IPS-18a (cell line): ENCODE measurements at regions not wholly inside any gene's neighbourhood (a gene's known extent, or its start where the extent isn't known, plus 50 kb on each side); places are given as distances from the start of the nearest gene placed in this dataset.

ENCODE experiments used
- H3K27ac ChIP-seq: one replicate; pipeline ENCODE4 v1.5.1; 2013; ENCODE audit warnings: low read length
- H3K27me3 ChIP-seq: one replicate; pipeline ENCODE4 v1.6.1; 2013; ENCODE audit warnings: mild to moderate bottlenecking, low read length; ENCODE audit not compliant: control insufficient read depth, insufficient read depth
- H3K36me3 ChIP-seq: one replicate; pipeline ENCODE4 v1.6.1; 2013; ENCODE audit warnings: low read depth, low read length; ENCODE audit not compliant: control insufficient read depth
- H3K4me1 ChIP-seq: one replicate; pipeline ENCODE4 v1.6.1; 2013; ENCODE audit warnings: low read depth, low read length; ENCODE audit not compliant: control insufficient read depth
- H3K4me3 ChIP-seq: one replicate; pipeline ENCODE4 v1.5.1; 2013; ENCODE audit warnings: low read length
- H3K9ac ChIP-seq: one replicate; pipeline ENCODE4 v1.6.1; 2013; ENCODE audit warnings: mild to moderate bottlenecking, low read length, moderate library complexity
- H3K9me3 ChIP-seq: one replicate; pipeline ENCODE4 v1.6.1; 2013; ENCODE audit warnings: low read depth, low read length; ENCODE audit not compliant: control insufficient read depth

DNA sequence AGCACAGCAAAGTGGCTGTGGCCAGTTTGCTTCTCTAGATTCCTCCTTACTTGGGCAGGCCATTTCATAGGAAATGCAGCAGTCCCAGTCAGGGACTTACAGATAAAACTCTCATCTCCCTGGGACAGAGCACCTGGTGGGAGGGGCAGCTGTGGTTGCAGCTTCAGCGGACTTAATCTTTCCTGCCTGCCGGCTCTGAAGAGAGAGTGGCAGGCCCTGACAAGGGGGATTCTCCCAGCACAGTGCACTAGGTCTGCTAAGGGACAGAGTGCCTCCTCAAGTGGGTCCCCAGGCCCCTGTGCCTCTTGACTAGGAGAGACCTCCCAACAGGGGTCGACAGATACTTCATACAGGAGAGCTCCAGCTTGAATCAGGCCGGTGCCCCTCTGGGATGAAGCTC, 1649.1 kb downstream of the LRRC4C start:
- H3K27ac ChIP-seq = no peak overlapping the region
- H3K36me3 ChIP-seq = no peaks in the 10 kb centered on the region
- no peak overlapping the region for H3K4me3 ChIP-seq
- H3K4me1 ChIP-seq = no peaks in the 10 kb centered on the region
- H3K9ac ChIP-seq = no peak overlapping the region
- no peaks in the 10 kb centered on the region for H3K27me3 ChIP-seq
- no peaks in the 10 kb centered on the region for H3K9me3 ChIP-seq

DNA sequence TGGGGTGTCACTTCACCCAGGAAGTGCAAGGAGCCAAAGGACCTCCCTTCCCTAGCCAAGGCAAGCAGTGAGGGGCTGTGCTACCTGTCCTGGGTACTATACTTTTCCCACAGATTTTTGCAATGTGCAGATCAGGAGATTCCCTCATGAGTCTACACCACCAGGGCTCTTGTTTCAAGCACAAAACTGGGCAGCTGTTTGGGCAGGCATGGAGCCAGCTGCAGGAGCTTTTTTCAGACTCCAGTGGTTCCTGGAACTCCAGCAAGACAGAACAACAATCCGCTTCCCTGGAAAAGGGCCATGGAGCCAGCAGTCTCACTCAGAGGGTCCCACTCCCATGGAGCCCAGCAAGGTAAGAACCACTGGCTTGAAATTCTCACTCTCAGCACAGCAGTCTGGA, 1649.6 kb downstream of the LRRC4C start:
- H3K27ac ChIP-seq = no peak overlapping the region
- H3K4me1 ChIP-seq = no peaks in the 10 kb centered on the region
- H3K4me3 ChIP-seq = no peak overlapping the region
- no peaks in the 10 kb centered on the region for H3K9me3 ChIP-seq
- H3K9ac ChIP-seq = no peak overlapping the region
- no peaks in the 10 kb centered on the region for H3K36me3 ChIP-seq
- H3K27me3 ChIP-seq = no peaks in the 10 kb centered on the region

DNA sequence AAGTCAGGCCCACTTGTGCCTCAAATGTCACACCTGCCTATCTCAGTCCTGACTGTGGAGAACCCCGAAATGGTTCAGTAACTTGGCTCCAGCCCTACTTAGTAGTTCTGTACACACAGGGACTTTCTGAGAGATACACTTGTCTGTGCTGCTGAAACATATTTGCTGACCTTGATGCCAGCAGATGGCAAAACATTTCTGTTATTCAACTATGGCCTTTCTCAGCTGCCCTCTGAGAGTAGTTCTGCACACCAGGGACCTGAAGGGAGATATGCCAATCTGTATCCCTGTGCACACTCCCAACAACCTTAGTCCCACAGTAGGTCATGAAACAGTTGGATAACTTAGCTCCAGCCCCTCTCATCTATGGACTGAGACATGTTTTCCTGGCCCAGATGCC, 1651.5 kb downstream of the LRRC4C start:
- no peaks in the 10 kb centered on the region for H3K9me3 ChIP-seq
- H3K4me3 ChIP-seq = no peak overlapping the region
- H3K27ac ChIP-seq = no peak overlapping the region
- no peaks in the 10 kb centered on the region for H3K4me1 ChIP-seq
- H3K36me3 ChIP-seq = no peaks in the 10 kb centered on the region
- H3K27me3 ChIP-seq = no peaks in the 10 kb centered on the region
- H3K9ac ChIP-seq = no peak overlapping the region

DNA sequence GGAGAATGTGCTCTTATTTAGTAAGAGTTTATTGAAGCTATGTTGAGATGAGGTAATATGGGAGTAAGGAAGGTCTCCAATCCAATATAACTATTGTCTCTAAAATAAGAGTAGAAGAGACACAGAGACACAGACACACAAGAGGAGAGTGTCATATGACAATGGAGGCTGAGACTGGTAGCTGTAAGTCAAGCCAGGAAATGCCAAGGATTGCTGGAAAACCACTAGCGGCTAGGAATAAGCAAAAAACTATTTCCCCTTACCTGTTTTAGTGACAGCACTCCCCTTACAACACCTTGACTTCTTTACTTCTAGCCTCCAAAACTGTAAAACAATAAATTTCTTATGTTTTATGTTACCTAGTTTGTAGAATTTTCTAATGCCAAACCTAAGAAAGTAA, 1652.8 kb downstream of the LRRC4C start:
- Histone ChIP-seq H3K27ac (no peak overlapping the region), H3K36me3 (no peaks in the 10 kb centered on the region), H3K4me3 (no peak overlapping the region), H3K9me3 (no peaks in the 10 kb centered on the region), H3K4me1 (no peaks in the 10 kb centered on the region), H3K9ac (no peak overlapping the region), H3K27me3 (no peaks in the 10 kb centered on the region)

DNA sequence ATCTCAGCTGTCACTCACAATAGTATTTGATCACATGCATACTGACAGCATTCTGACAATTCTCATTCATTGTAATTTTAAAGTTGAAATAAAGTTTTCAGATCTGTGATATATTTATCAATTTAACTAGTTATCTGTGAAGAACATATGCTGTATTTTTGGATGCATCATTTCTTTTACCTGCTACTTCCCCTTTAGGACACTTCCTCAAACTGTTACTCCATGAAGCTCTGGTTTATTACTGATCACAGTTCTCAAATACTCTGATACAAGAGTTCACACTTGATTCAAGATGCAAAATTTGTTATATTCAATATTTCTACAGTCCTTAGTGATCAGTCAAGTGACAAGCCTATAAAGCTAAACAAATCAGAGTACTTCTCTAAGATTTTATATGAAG, 1655.2 kb downstream of the LRRC4C start:
- no peak overlapping the region for H3K9ac ChIP-seq
- no peaks in the 10 kb centered on the region for H3K36me3 ChIP-seq
- no peaks in the 10 kb centered on the region for H3K9me3 ChIP-seq
- no peaks in the 10 kb centered on the region for H3K27me3 ChIP-seq
- no peak overlapping the region for H3K4me3 ChIP-seq
- H3K4me1 ChIP-seq = no peaks in the 10 kb centered on the region
- no peak overlapping the region for H3K27ac ChIP-seq

DNA sequence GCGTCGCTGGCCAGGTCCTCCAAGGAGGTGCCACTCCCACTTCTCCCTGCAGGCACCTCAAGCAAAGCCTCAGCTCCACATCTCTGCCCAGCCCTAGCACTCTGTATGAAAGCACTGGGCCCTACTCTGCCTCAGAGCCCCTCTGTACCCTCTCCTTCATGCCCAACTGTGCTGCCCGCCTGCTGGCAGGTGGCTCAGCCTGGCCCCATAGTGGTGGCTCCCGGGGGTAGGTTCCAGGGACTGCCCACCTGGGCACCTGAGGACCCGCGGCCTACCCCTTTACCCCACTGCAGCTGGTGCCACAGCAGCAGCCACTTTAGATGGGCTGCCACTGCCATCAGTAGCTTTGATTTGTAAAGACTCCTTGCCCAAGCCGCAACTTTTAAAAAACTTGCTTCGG, 1672.8 kb downstream of the LRRC4C start:
- Histone ChIP-seq H3K9me3 (no peaks in the 10 kb centered on the region), H3K27me3 (no peaks in the 10 kb centered on the region), H3K9ac (no peak overlapping the region), H3K4me1 (no peaks in the 10 kb centered on the region), H3K36me3 (no peaks in the 10 kb centered on the region), H3K27ac (no peak overlapping the region), H3K4me3 (no peak overlapping the region)

DNA sequence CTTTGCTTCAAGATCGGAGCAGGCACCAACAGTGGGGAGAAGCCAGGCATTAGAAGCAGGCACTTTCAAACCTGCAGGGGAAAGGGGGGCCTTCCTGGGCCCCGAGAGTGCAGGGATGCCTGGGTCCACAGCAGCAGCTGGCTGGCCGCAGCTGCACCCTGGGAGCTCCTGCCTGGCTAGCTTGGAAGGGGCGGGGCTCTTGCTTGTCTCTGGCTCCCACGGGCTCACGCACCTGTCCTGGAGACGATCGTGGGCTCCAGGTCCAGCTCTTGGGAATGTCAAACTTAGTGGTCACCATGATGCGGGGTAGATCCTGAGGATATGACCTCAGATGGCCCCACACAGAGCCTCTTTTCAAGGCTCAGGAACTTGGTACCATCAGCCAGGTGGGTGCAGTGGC, 1673.2 kb downstream of the LRRC4C start:
- Histone ChIP-seq H3K4me1 (no peaks in the 10 kb centered on the region), H3K4me3 (no peak overlapping the region), H3K27ac (no peak overlapping the region), H3K9ac (no peak overlapping the region), H3K9me3 (no peaks in the 10 kb centered on the region), H3K27me3 (no peaks in the 10 kb centered on the region), H3K36me3 (no peaks in the 10 kb centered on the region)

DNA sequence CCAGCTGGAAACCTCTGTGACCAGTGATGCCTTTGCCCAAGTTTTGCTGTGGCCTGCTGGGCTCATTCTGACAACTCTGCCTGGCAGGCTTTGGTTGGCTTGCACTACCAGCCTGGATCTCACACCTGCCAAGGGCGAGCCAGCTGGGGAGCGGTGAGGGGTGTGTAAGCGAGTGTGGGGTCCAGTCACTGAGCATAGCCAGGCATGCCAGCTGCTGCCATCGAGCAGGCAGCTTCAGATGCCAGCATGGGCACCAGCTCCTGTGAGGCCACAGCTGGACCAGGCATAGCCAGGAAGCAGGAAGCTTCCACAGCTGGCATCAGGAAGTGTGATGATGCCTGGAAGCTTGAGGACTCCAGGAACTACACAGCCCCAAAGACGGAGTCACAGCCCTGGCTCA, 1674.6 kb downstream of the LRRC4C start:
- Histone ChIP-seq H3K9me3 (no peaks in the 10 kb centered on the region), H3K9ac (no peak overlapping the region), H3K4me1 (no peaks in the 10 kb centered on the region), H3K27ac (no peak overlapping the region), H3K27me3 (no peaks in the 10 kb centered on the region), H3K36me3 (no peaks in the 10 kb centered on the region), H3K4me3 (no peak overlapping the region)

DNA sequence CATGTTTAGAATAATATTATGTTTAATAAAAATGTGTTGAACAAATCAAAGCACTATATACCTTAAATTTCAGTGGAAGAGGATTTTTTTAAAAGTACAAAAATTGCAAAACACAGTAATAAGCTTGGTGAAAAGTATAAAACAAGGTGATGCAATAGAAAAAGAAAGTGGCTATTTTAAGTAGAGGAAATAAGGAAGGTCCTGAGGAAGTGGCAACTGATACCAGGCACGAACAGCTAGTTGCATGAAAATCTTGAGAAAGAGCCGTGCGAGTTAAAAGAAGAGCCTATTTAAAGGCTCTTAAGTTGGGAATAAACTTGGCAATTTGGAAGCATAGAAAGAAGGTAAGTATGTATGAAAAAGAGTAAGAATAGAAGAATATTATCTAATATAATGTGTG, 1679.3 kb downstream of the LRRC4C start:
- H3K4me3 ChIP-seq = no peak overlapping the region
- no peaks in the 10 kb centered on the region for H3K27me3 ChIP-seq
- H3K27ac ChIP-seq = no peak overlapping the region

DNA sequence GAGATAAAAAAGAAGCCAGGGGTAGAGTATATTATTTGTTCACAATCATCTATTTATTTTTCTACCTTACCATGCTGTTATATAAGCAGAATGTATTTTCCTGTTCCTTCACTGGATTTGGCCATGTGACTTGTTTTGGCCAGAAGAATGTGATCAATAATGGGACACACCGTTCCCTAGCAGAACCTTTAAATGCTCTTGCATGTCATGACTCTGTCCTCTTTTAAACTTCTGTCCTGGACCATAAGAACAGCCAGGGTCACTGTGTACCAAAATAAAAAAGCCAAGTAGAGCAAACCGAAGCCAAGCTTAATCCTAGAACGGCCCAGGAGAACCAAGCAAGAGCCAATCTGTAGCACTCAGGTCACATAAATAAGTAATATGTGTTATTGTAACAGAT, 1682.4 kb downstream of the LRRC4C start:
- no peaks in the 10 kb centered on the region for H3K4me1 ChIP-seq

More for the DNA sequence above, 1679.3 kb downstream of the LRRC4C start:
- no peaks in the 10 kb centered on the region for H3K36me3 ChIP-seq
- no peaks in the 10 kb centered on the region for H3K9me3 ChIP-seq
- H3K4me1 ChIP-seq = no peaks in the 10 kb centered on the region
- no peak overlapping the region for H3K9ac ChIP-seq

DNA sequence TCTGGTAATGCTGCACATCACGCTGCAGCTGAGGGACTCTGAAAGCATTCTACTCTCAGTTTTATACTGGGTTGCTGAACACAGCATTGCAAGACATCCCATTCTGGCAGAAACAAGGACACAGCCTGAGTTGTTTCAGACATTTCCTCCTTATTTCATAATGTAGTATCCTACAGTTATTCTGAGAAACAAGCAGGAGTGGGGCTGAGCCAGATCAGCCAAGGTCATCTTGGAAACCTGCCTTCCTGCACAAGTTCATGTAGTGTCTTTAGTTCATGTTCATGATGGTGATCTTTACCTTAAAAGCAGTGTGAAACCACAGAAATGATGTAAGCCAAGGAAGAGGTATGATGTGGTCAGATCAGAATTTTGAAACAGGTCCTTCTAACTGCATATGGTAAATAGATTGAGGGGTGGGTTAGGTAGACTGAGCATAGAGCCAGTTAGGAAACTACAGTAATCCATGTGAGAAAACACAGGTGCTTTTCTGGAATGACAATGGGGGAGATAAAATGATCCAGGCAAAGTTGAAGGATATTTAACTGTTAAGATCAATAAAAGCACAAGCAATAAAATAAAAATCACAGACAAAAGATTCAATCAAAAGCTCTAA, 1686.8 kb downstream of the LRRC4C start:
- no peaks in the 10 kb centered on the region for H3K4me1 ChIP-seq
- H3K36me3 ChIP-seq = no peaks in the 10 kb centered on the region
- H3K27me3 ChIP-seq = no peaks in the 10 kb centered on the region
- H3K27ac ChIP-seq = no peak overlapping the region
- H3K4me3 ChIP-seq = no peak overlapping the region
- H3K9ac ChIP-seq = no peak overlapping the region
- H3K9me3 ChIP-seq = no peaks in the 10 kb centered on the region

More for the DNA sequence above, 1682.4 kb downstream of the LRRC4C start:
- no peak overlapping the region for H3K9ac ChIP-seq
- H3K36me3 ChIP-seq = no peaks in the 10 kb centered on the region
- no peak overlapping the region for H3K4me3 ChIP-seq
- H3K9me3 ChIP-seq = no peaks in the 10 kb centered on the region
- no peak overlapping the region for H3K27ac ChIP-seq
- no peaks in the 10 kb centered on the region for H3K27me3 ChIP-seq

DNA sequence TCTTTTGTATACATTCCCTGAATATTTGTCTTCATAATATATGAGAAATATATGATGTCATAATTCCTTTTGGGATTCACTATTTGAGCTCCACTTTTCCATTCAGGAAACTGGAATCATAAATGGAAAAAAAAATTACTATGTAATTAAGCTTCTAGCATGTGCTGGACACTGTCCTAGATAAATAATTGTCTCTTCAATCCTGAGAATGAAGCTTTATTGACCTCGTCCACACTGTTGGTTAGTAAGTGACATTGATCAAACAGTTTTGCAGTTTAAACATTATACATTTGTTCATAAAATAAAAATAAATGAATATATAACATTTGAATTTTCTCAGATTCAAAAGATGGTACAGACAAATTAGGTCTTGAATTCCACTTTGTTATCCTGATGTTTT, 1691.2 kb downstream of the LRRC4C start:
- Histone ChIP-seq H3K4me1 (no peaks in the 10 kb centered on the region), H3K27ac (no peak overlapping the region), H3K9me3 (no peaks in the 10 kb centered on the region), H3K36me3 (no peaks in the 10 kb centered on the region), H3K9ac (no peak overlapping the region), H3K27me3 (no peaks in the 10 kb centered on the region), H3K4me3 (no peak overlapping the region)
